ENCODE measurements at regions not wholly inside any gene's neighbourhood (a gene's known extent, or its start where the extent isn't known, plus 50 kb on each side); places are given as distances from the start of the nearest gene placed in this dataset.

GRCh38 chr9:86452201-86452828 lies 98.1 kb upstream of the TUT7 start:
- H3K27me3 ChIP-seq (ENCODE audit: control insufficient read depth in 3 of 3, insufficient read depth in 3 of 3, low read depth in 1 of 3, low read length in 3 of 3), result peaks cover 0 to 3% (median 0%) of the 10 kb centered on the region in 3 experiments
- no peak overlapping the region for H3K23ac ChIP-seq (ENCODE audit: low read depth, low read length, poor library complexity)
- no peak overlapping the region for H2BK12ac ChIP-seq (ENCODE audit: low read length)
- no peak overlapping the region for H3K14ac ChIP-seq (ENCODE audit: low read length)
- no peak overlapping the region for H3K27ac ChIP-seq (replicated peaks; ENCODE audit: low read length)
- no peak overlapping the region for H3K4me3 ChIP-seq (ENCODE audit: low read length in 2 of 2)
- peaks cover 0 to 2% of the 10 kb centered on the region in 2 donors for H3K4me1 ChIP-seq (ENCODE audit: control insufficient read depth in 2 of 2, insufficient read depth in 1 of 2, low read depth in 1 of 2, low read length in 2 of 2)
- H2AK5ac ChIP-seq (ENCODE audit: low read depth, low read length), result no peak overlapping the region
- no peak overlapping the region for H2AFZ ChIP-seq (ENCODE audit: low read length)
- no peak overlapping the region for H3K18ac ChIP-seq (ENCODE audit: low read length)
- H3K4ac ChIP-seq (ENCODE audit: low read length), result no peak overlapping the region
- H3K4me2 ChIP-seq (ENCODE audit: insufficient read depth, low read length, poor library complexity, severe bottlenecking), result no peak overlapping the region
- H2BK120ac ChIP-seq (ENCODE audit: low read depth, low read length), result no peak overlapping the region
- no peaks in the 10 kb centered on the region for H3K79me1 ChIP-seq (ENCODE audit: low read depth, low read length)
- no CpG with 5 or more reads among the region's 3 CpGs for WGBS, 2 donors (ENCODE audit: extremely low coverage in 2 of 2, insufficient read length in 2 of 2, insufficient replicate concordance in 1 of 2)
- H4K8ac ChIP-seq (ENCODE audit: low read depth, low read length), result no peak overlapping the region
- H2BK15ac ChIP-seq (ENCODE audit: low read length), result no peak overlapping the region
- H3K36me3 ChIP-seq (replicated peaks in 1 of 2; ENCODE audit: control insufficient read depth in 2 of 2, insufficient read depth in 2 of 2, low read length in 2 of 2), result no peaks in the 10 kb centered on the region
- no peak overlapping the region for H4K91ac ChIP-seq (ENCODE audit: low read depth, low read length, poor library complexity)
- H3K9ac ChIP-seq (ENCODE audit: low read depth, low read length, poor library complexity), result no peak overlapping the region
- H2BK5ac ChIP-seq (ENCODE audit: low read length), result no peak overlapping the region
- no peaks in the 10 kb centered on the region for H3K9me3 ChIP-seq (replicated peaks in 1 of 2; ENCODE audit: control insufficient read depth in 2 of 2, insufficient read depth in 1 of 2, low read depth in 1 of 2, low read length in 2 of 2)
- no peak for DNase-seq (ENCODE audit: low spot score)

GRCh38 chr9:86449246-86449645 lies 95.0 kb upstream of the TUT7 start:
- Histone ChIP-seq H4K8ac (ENCODE audit: low read depth, low read length) (no peak overlapping the region), H3K18ac (ENCODE audit: low read length) (no peak overlapping the region), H3K36me3 (replicated peaks in 1 of 2; ENCODE audit: control insufficient read depth in 2 of 2, insufficient read depth in 2 of 2, low read length in 2 of 2) (no peaks in the 10 kb centered on the region), H3K9ac (ENCODE audit: low read depth, low read length, poor library complexity) (no peak overlapping the region), H2AFZ (ENCODE audit: low read length) (no peak overlapping the region), H3K27ac (replicated peaks; ENCODE audit: low read length) (no peak overlapping the region), H2BK12ac (ENCODE audit: low read length) (no peak overlapping the region), H3K4me2 (ENCODE audit: insufficient read depth, low read length, poor library complexity, severe bottlenecking) (no peak overlapping the region), H2BK15ac (ENCODE audit: low read length) (no peak overlapping the region), H3K23ac (ENCODE audit: low read depth, low read length, poor library complexity) (no peak overlapping the region), H3K79me1 (ENCODE audit: low read depth, low read length) (no peaks in the 10 kb centered on the region), H2AK5ac (ENCODE audit: low read depth, low read length) (no peak overlapping the region), H3K14ac (ENCODE audit: low read length) (no peak overlapping the region), H3K4me3 (ENCODE audit: low read length in 2 of 2) (no peak overlapping the region), H2BK120ac (ENCODE audit: low read depth, low read length) (no peak overlapping the region), H2BK5ac (ENCODE audit: low read length) (no peak overlapping the region), H3K4ac (ENCODE audit: low read length) (no peak overlapping the region), H4K91ac (ENCODE audit: low read depth, low read length, poor library complexity) (no peak overlapping the region), H3K9me3 (replicated peaks in 1 of 2; ENCODE audit: control insufficient read depth in 2 of 2, insufficient read depth in 1 of 2, low read depth in 1 of 2, low read length in 2 of 2) (no peaks in the 10 kb centered on the region), H3K27me3 (ENCODE audit: control insufficient read depth in 3 of 3, insufficient read depth in 3 of 3, low read depth in 1 of 3, low read length in 3 of 3) (no peaks in the 10 kb centered on the region), H3K4me1 (ENCODE audit: control insufficient read depth in 2 of 2, insufficient read depth in 1 of 2, low read depth in 1 of 2, low read length in 2 of 2) (no peaks in the 10 kb centered on the region)
- DNase-seq (ENCODE audit: low spot score), result no peak
- no CpG with 5 or more reads among the region's 2 CpGs for WGBS, 2 donors (ENCODE audit: extremely low coverage in 2 of 2, insufficient read length in 2 of 2, insufficient replicate concordance in 1 of 2)

GRCh38 chr9:86445671-86446070 lies 91.5 kb upstream of the TUT7 start:
- Histone ChIP-seq H2BK120ac (ENCODE audit: low read depth, low read length) (no peak overlapping the region), H3K4me2 (ENCODE audit: insufficient read depth, low read length, poor library complexity, severe bottlenecking) (no peak overlapping the region), H2BK5ac (ENCODE audit: low read length) (no peak overlapping the region), H2BK12ac (ENCODE audit: low read length) (no peak overlapping the region), H3K4ac (ENCODE audit: low read length) (no peak overlapping the region), H2AK5ac (ENCODE audit: low read depth, low read length) (no peak overlapping the region), H4K91ac (ENCODE audit: low read depth, low read length, poor library complexity) (no peak overlapping the region), H3K27me3 (ENCODE audit: control insufficient read depth in 3 of 3, insufficient read depth in 3 of 3, low read depth in 1 of 3, low read length in 3 of 3) (no peaks in the 10 kb centered on the region), H3K27ac (replicated peaks; ENCODE audit: low read length) (no peak overlapping the region), H2BK15ac (ENCODE audit: low read length) (no peak overlapping the region), H3K18ac (ENCODE audit: low read length) (no peak overlapping the region), H3K9me3 (replicated peaks in 1 of 2; ENCODE audit: control insufficient read depth in 2 of 2, insufficient read depth in 1 of 2, low read depth in 1 of 2, low read length in 2 of 2) (no peaks in the 10 kb centered on the region), H3K4me1 (ENCODE audit: control insufficient read depth in 2 of 2, insufficient read depth in 1 of 2, low read depth in 1 of 2, low read length in 2 of 2) (peaks cover 0 to 2% of the 10 kb centered on the region in 2 donors), H3K36me3 (replicated peaks in 1 of 2; ENCODE audit: control insufficient read depth in 2 of 2, insufficient read depth in 2 of 2, low read length in 2 of 2) (no peaks in the 10 kb centered on the region), H4K8ac (ENCODE audit: low read depth, low read length) (no peak overlapping the region), H2AFZ (ENCODE audit: low read length) (no peak overlapping the region), H3K79me1 (ENCODE audit: low read depth, low read length) (no peaks in the 10 kb centered on the region), H3K4me3 (ENCODE audit: low read length in 2 of 2) (no peak overlapping the region), H3K9ac (ENCODE audit: low read depth, low read length, poor library complexity) (no peak overlapping the region), H3K14ac (ENCODE audit: low read length) (no peak overlapping the region), H3K23ac (ENCODE audit: low read depth, low read length, poor library complexity) (no peak overlapping the region)
- DNase-seq (ENCODE audit: low spot score), result no peak
- no CpG with 5 or more reads among the region's 1 CpG for whole genome bisulfite sequencing, 2 donors (ENCODE audit: extremely low coverage in 2 of 2, insufficient read length in 2 of 2, insufficient replicate concordance in 1 of 2)

- H3K27ac ChIP-seq (replicated peaks; ENCODE audit: low read length), result no peak overlapping the region
- no peak overlapping the region for H2BK15ac ChIP-seq (ENCODE audit: low read length)
- H2BK12ac ChIP-seq (ENCODE audit: low read length), result no peak overlapping the region
- no peak overlapping the region for H2BK5ac ChIP-seq (ENCODE audit: low read length)
- peak overlapping the region; percentile 11 for H3K18ac ChIP-seq (ENCODE audit: low read length)
- no peak overlapping the region for H3K4me2 ChIP-seq (ENCODE audit: insufficient read depth, low read length, poor library complexity, severe bottlenecking)
- H3K27me3 ChIP-seq (ENCODE audit: control insufficient read depth in 3 of 3, insufficient read depth in 3 of 3, low read depth in 1 of 3, low read length in 3 of 3), result no peaks in the 10 kb centered on the region
- H3K4me1 ChIP-seq (ENCODE audit: control insufficient read depth in 2 of 2, insufficient read depth in 1 of 2, low read depth in 1 of 2, low read length in 2 of 2), result peaks cover 0 to 2% of the 10 kb centered on the region in 2 donors
- H2BK120ac ChIP-seq (ENCODE audit: low read depth, low read length), result no peak overlapping the region
- no peak overlapping the region for H4K91ac ChIP-seq (ENCODE audit: low read depth, low read length, poor library complexity)
- H3K23ac ChIP-seq (ENCODE audit: low read depth, low read length, poor library complexity), result no peak overlapping the region
- no peaks in the 10 kb centered on the region for H3K36me3 ChIP-seq (replicated peaks in 1 of 2; ENCODE audit: control insufficient read depth in 2 of 2, insufficient read depth in 2 of 2, low read length in 2 of 2)
- no peak overlapping the region for H2AFZ ChIP-seq (ENCODE audit: low read length)
- H3K9ac ChIP-seq (ENCODE audit: low read depth, low read length, poor library complexity), result no peak overlapping the region
- no peak overlapping the region for H4K8ac ChIP-seq (ENCODE audit: low read depth, low read length)
- DNase-seq (ENCODE audit: low spot score), result no peak
- no peaks in the 10 kb centered on the region for H3K9me3 ChIP-seq (replicated peaks in 1 of 2; ENCODE audit: control insufficient read depth in 2 of 2, insufficient read depth in 1 of 2, low read depth in 1 of 2, low read length in 2 of 2)
- no peaks in the 10 kb centered on the region for H3K79me1 ChIP-seq (ENCODE audit: low read depth, low read length)
- H2AK5ac ChIP-seq (ENCODE audit: low read depth, low read length), result no peak overlapping the region
- no peak overlapping the region for H3K4ac ChIP-seq (ENCODE audit: low read length)
- H3K14ac ChIP-seq (ENCODE audit: low read length), result no peak overlapping the region
- no CpG with 5 or more reads among the region's 3 CpGs for WGBS, 2 donors (ENCODE audit: extremely low coverage in 2 of 2, insufficient read length in 2 of 2, insufficient replicate concordance in 1 of 2)
- no peak overlapping the region for H3K4me3 ChIP-seq (ENCODE audit: low read length in 2 of 2)
Observed at GRCh38 chr9:86443992-86444391, 89.8 kb upstream of the TUT7 start.

Data from neuronal stem cell (in vitro differentiated cells).